SK-N-MC (cell line): ENCODE measurements at regions not wholly inside any gene's neighbourhood (a gene's known extent, or its start where the extent isn't known, plus 50 kb on each side); places are given as distances from the start of the nearest gene placed in this dataset.

ENCODE experiments used
- EZH2 ChIP-seq: fragments of 200-600 bp; sonication (generic); IDR thresholded peaks from one replicate; pipeline ENCODE4 v1.6.1; 2017; ENCODE audit warnings: antibody characterized with exemption
- FOXP2 ChIP-seq: optimal IDR thresholded peaks from 2 replicates; pipeline ENCODE3; 2011; ENCODE audit warnings: mild to moderate bottlenecking, moderate library complexity; ENCODE audit not compliant: insufficient read depth; ENCODE audit errors: extremely low read length, control extremely low read depth
- POLR2AphosphoS5 ChIP-seq: IDR thresholded peaks from 2 replicates; pipeline ENCODE4 v1.6.1; 2012; ENCODE audit warnings: mild to moderate bottlenecking, low read depth, low read length, borderline replicate concordance

GRCh38 chr1:221874285-221875003 is 132.6 kb upstream of the DUSP10 start:
- no peak for TF ChIP-seq EZH2
- no peak for TF ChIP-seq POLR2AphosphoS5
- no peak for TF ChIP-seq FOXP2
